ENCODE measurements at regions not wholly inside any gene's neighbourhood (a gene's known extent, or its start where the extent isn't known, plus 50 kb on each side); places are given as distances from the start of the nearest gene placed in this dataset.

- peaks cover 29% of the 10 kb centered on the region for H3K4me1 Mint-ChIP-seq
- Histone ChIP-seq H3K4me2 (no peak overlapping the region), H2AFZ (no peak overlapping the region), H3K27me3 (ENCODE audit: insufficient read depth) (no peaks in the 10 kb centered on the region), H3K4me3 (no peak overlapping the region), H3K79me2 (replicated peaks; ENCODE audit: insufficient read depth) (no peaks in the 10 kb centered on the region), H3K9me2 (ENCODE audit: insufficient read depth) (peaks cover 6% of the 10 kb centered on the region; the same call in 1 of the 2 replicates), H3K36me3 (ENCODE audit: insufficient read depth) (no peaks in the 10 kb centered on the region), H3K27ac (ENCODE audit: low read depth) (no peak overlapping the region), H4K20me1 (replicated peaks; ENCODE audit: insufficient read depth) (no peaks in the 10 kb centered on the region), H3F3A (replicated peaks; ENCODE audit: low read depth) (no peaks in the 10 kb centered on the region), H3K4me1 (ENCODE audit: insufficient read depth) (peaks cover 12% of the 10 kb centered on the region)
- DNase-seq (ENCODE audit: low spot score) (no peak), ATAC-seq (no peak)
- TF ChIP-seq CTCF (conservative IDR thresholded peaks at IDR 0.05; ENCODE audit: low read depth in 2 of 2) (no peak), ETS1 (IDR thresholded peaks at IDR 0.05) (no peak)
- no peak overlapping the region for H3K27ac Mint-ChIP-seq
- peaks cover 2% of the 10 kb centered on the region for H3K27me3 Mint-ChIP-seq (ENCODE audit: insufficient read depth, low read depth, poor library complexity)
- no peak overlapping the region for H3K4me3 Mint-ChIP-seq
- no peaks in the 10 kb centered on the region for H3K9me3 Mint-ChIP-seq
- no peaks in the 10 kb centered on the region for H3K36me3 Mint-ChIP-seq (ENCODE audit: low read depth)
These were observed 550.7 kb downstream of the PKHD1 start for GRCh38 chr6:51536728-51537127.

- Mint-ChIP-seq H3K9me3 (no peaks in the 10 kb centered on the region), H3K4me3 (no peak overlapping the region), H3K27me3 (ENCODE audit: insufficient read depth, low read depth, poor library complexity) (peaks cover 2% of the 10 kb centered on the region), H3K4me1 (peaks cover 21% of the 10 kb centered on the region), H3K27ac (no peak overlapping the region), H3K36me3 (ENCODE audit: low read depth) (no peaks in the 10 kb centered on the region)
- Histone ChIP-seq H3K27ac (ENCODE audit: low read depth) (no peak overlapping the region), H3K36me3 (ENCODE audit: insufficient read depth) (no peaks in the 10 kb centered on the region), H3K9me2 (ENCODE audit: insufficient read depth) (no peaks in the 10 kb centered on the region), H3K4me1 (ENCODE audit: insufficient read depth) (no peaks in the 10 kb centered on the region; the same call in 1 of the 2 replicates), H2AFZ (no peak overlapping the region), H3K4me3 (no peak overlapping the region), H4K20me1 (replicated peaks; ENCODE audit: insufficient read depth) (no peaks in the 10 kb centered on the region), H3K79me2 (replicated peaks; ENCODE audit: insufficient read depth) (no peaks in the 10 kb centered on the region), H3F3A (replicated peaks; ENCODE audit: low read depth) (no peaks in the 10 kb centered on the region), H3K27me3 (ENCODE audit: insufficient read depth) (no peaks in the 10 kb centered on the region), H3K4me2 (no peak overlapping the region)
- TF ChIP-seq EZH2phosphoT487 (IDR thresholded peaks at IDR 0.05; ENCODE audit: unreplicated experiment) (no peak), ZNF114 (CRISPR knock-in tag; IDR thresholded peaks at IDR 0.05) (no peak), NANOG (IDR thresholded peaks at IDR 0.05; ENCODE audit: borderline replicate concordance) (no peak)
- no peak for DNase-seq (ENCODE audit: low spot score)
- no peak for ATAC-seq
These were observed 545.6 kb downstream of the PKHD1 start for GRCh38 chr6:51541847-51542246.

GRCh38 chr6:51542475-51542874, 544.9 kb downstream of the PKHD1 start:
- Histone ChIP-seq H4K20me1 (replicated peaks; ENCODE audit: insufficient read depth) (no peaks in the 10 kb centered on the region), H3K36me3 (ENCODE audit: insufficient read depth) (no peaks in the 10 kb centered on the region), H3K4me1 (ENCODE audit: insufficient read depth) (no peaks in the 10 kb centered on the region; the same call in 1 of the 2 replicates), H3K27me3 (ENCODE audit: insufficient read depth) (no peaks in the 10 kb centered on the region), H3F3A (replicated peaks; ENCODE audit: low read depth) (no peaks in the 10 kb centered on the region), H3K9me2 (ENCODE audit: insufficient read depth) (no peaks in the 10 kb centered on the region), H3K4me3 (no peak overlapping the region), H3K27ac (ENCODE audit: low read depth) (no peak overlapping the region), H3K79me2 (replicated peaks; ENCODE audit: insufficient read depth) (no peaks in the 10 kb centered on the region), H2AFZ (no peak overlapping the region), H3K4me2 (no peak overlapping the region)
- Mint-ChIP-seq H3K4me1 (peaks cover 21% of the 10 kb centered on the region), H3K36me3 (ENCODE audit: low read depth) (no peaks in the 10 kb centered on the region), H3K27me3 (ENCODE audit: insufficient read depth, low read depth, poor library complexity) (peaks cover 2% of the 10 kb centered on the region), H3K4me3 (no peak overlapping the region), H3K27ac (no peak overlapping the region), H3K9me3 (no peaks in the 10 kb centered on the region)
- ATAC-seq: no peak
- TF ChIP-seq ETS1 (IDR thresholded peaks at IDR 0.05): no peak
- no peak for TF ChIP-seq EZH2 (IDR thresholded peaks at IDR 0.05; ENCODE audit: low read depth, unreplicated experiment)
- no peak for TF ChIP-seq CREB1 (CRISPR knock-in tag; IDR thresholded peaks at IDR 0.05; ENCODE audit: low read depth)
- TF ChIP-seq NANOG (IDR thresholded peaks at IDR 0.05; ENCODE audit: borderline replicate concordance): no peak
- no peak for TF ChIP-seq STAT1 (IDR thresholded peaks at IDR 0.05; ENCODE audit: unreplicated experiment)
- no peak for TF ChIP-seq JUNB (IDR thresholded peaks at IDR 0.05; ENCODE audit: unreplicated experiment)
- DNase-seq (ENCODE audit: low spot score): no peak
